ENCODE measurements at regions not wholly inside any gene's neighbourhood (a gene's known extent, or its start where the extent isn't known, plus 50 kb on each side); places are given as distances from the start of the nearest gene placed in this dataset.

GRCh38 chr9:90061187-90061586, 456.4 kb downstream of the GADD45G start:
- no peak for TF ChIP-seq CTCF (optimal IDR thresholded peaks at IDR 0.05 in 1 of 3, IDR thresholded peaks at IDR 0.05 in 1 of 3, conservative IDR thresholded peaks at IDR 0.05 in 1 of 3; ENCODE audit: extremely low read depth in 1 of 3, insufficient read depth in 2 of 3, low read length in 3 of 3)
- TF ChIP-seq EZH2 (IDR thresholded peaks at IDR 0.05; ENCODE audit: low read length), result no peak

Data from keratinocyte (primary cell).